ENCODE measurements at regions not wholly inside any gene's neighbourhood (a gene's known extent, or its start where the extent isn't known, plus 50 kb on each side); places are given as distances from the start of the nearest gene placed in this dataset.

DNA sequence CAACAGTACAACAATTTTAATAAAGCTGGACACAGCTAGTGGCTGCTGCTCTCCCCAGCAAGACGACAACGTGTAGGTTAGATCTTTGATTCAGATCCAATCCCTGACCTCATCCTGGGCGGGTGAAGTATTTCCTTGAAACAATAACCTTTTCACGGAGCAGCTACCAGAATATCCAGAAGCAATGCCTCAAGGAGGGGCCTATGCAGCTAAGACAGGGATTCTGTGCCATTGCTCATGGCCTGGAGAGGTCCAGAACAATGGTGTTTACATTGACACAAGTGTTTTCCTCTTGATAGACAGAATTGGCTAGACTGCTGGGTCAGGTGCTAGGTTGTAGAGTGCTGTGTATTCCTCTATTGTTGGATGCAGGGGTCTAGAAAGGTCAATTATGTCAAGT is 520.1 kb downstream of the BCL11A start:
- Histone ChIP-seq H3K9ac (ENCODE audit: control insufficient read depth, insufficient read depth, low read length) (no peak overlapping the region), H3K4me1 (ENCODE audit: control insufficient read depth, insufficient read depth, low read length) (no peaks in the 10 kb centered on the region), H4K20me1 (ENCODE audit: control insufficient read depth, insufficient read depth) (no peaks in the 10 kb centered on the region), H3K4me3 (no peak overlapping the region), H3K27ac (ENCODE audit: control insufficient read depth, insufficient read depth) (no peak overlapping the region), H2AFZ (ENCODE audit: control insufficient read depth, low read depth, low read length) (no peak overlapping the region), H3K9me3 (replicated peaks; ENCODE audit: control insufficient read depth, insufficient read depth, low read length) (no peaks in the 10 kb centered on the region; the same call in 2 of the 3 replicates), H3K79me2 (ENCODE audit: control insufficient read depth, insufficient read depth, low read length) (no peaks in the 10 kb centered on the region), H3K4me2 (ENCODE audit: control insufficient read depth, insufficient read depth) (no peak overlapping the region), H3K27me3 (replicated peaks in 1 of 2; ENCODE audit: control insufficient read depth in 2 of 2, insufficient read depth in 2 of 2, low read length in 1 of 2) (no peaks in the 10 kb centered on the region), H3K36me3 (ENCODE audit: control insufficient read depth in 2 of 2, insufficient read depth in 2 of 2, low read length in 1 of 2) (no peaks in the 10 kb centered on the region)
- ChIA-PET RAD21 (ENCODE audit: unreplicated experiment) (no interaction called here), POLR2A (no interaction called here), SMC1A (ENCODE audit: uncharacterized antibody, unreplicated experiment) (no interaction called here), CTCF (no interaction called here)
- no TSS peak for BruUV-seq (replicated peaks)
- ATAC-seq (no peak), FAIRE-seq (no peak), DNase-seq (ENCODE audit: low read depth, low spot score) (no peak)
- in situ Hi-C loops (cut with MboI) (no loop called here), intact Hi-C loops (cut with micrococcal nuclease; ENCODE audit: unreplicated experiment) (no loop called here)
- TF ChIP-seq USF1 (IDR thresholded peaks at IDR 0.05; ENCODE audit: borderline replicate concordance, extremely low read length, insufficient read depth, low read depth, low read length), result no peak
- no peak for TF ChIP-seq MEF2A (IDR thresholded peaks at IDR 0.05; ENCODE audit: insufficient read depth, low read depth, low read length)
- TF ChIP-seq TBL1XR1 (IDR thresholded peaks at IDR 0.05; ENCODE audit: low read depth, low read length), result no peak
- TF ChIP-seq NR2C2 (IDR thresholded peaks at IDR 0.05; ENCODE audit: borderline replicate concordance, control insufficient read depth, insufficient read length, low read depth), result no peak
- no peak for TF ChIP-seq WRNIP1 (IDR thresholded peaks at IDR 0.05; ENCODE audit: borderline replicate concordance, low read depth, low read length)
- TF ChIP-seq EZH2 (IDR thresholded peaks at IDR 0.05; ENCODE audit: borderline replicate concordance, control insufficient read depth, low read depth, low read length), result no peak
- no peak for TF ChIP-seq TCF12 (IDR thresholded peaks at IDR 0.05; ENCODE audit: low read depth, low read length)
- TF ChIP-seq KLF5 (IDR thresholded peaks at IDR 0.05; ENCODE audit: partially characterized antibody), result no peak
- no peak for TF ChIP-seq POLR2AphosphoS2 (IDR thresholded peaks at IDR 0.05; ENCODE audit: low read depth, low read length)
- 29% methylated on average over 4 of the region's 4 CpGs for WGBS (ENCODE audit: insufficient coverage, insufficient replicate concordance, low lambda C conversion rate, missing lambda C conversion rate)

All from GM12878 (cell line).